Breast epithelium (tissue), 3 donors: ENCODE measurements at regions not wholly inside any gene's neighbourhood (a gene's known extent, or its start where the extent isn't known, plus 50 kb on each side); places are given as distances from the start of the nearest gene placed in this dataset.

Experiments
- CTCF ChIP-seq, 3 donors: fragments of 450-650 bp; IDR thresholded peaks; one replicate each; pipeline ENCODE4 v1.5.1; 2016 to 2017; ENCODE audit warnings: antibody characterized with exemption in 3 of 3, mild to moderate bottlenecking in 3 of 3, moderate library complexity in 3 of 3
- POLR2A ChIP-seq: fragments of 450-650 bp; IDR thresholded peaks from one replicate; pipeline ENCODE4 v1.6.1; 2016; ENCODE audit warnings: antibody characterized with exemption, mild to moderate bottlenecking, moderate library complexity

GRCh38 chr12:127542931-127543330 is 724.0 kb upstream of the TMEM132C start:
- TF ChIP-seq CTCF (IDR thresholded peaks at IDR 0.05) (no peak), POLR2A (no peak)
